SK-N-SH (cell line): ENCODE measurements at regions not wholly inside any gene's neighbourhood (a gene's known extent, or its start where the extent isn't known, plus 50 kb on each side); places are given as distances from the start of the nearest gene placed in this dataset.

Experiments
- CTCF ChIP-seq: fragments of 200-600 bp; sonication (generic); IDR thresholded peaks from 2 replicates; pipeline ENCODE4 v1.6.1; 2017; ENCODE audit warnings: antibody characterized with exemption, mild to moderate bottlenecking, moderate library complexity
- GABPA ChIP-seq: IDR thresholded peaks from 2 replicates; pipeline ENCODE4 v1.4.0; 2012; ENCODE audit warnings: low read depth, mild to moderate bottlenecking
- MAX ChIP-seq: IDR thresholded peaks from 2 replicates; pipeline ENCODE4 v1.4.0; 2012; ENCODE audit warnings: low read depth
- NRF1 ChIP-seq: IDR thresholded peaks from 2 replicates; pipeline ENCODE4 v1.6.1; 2012; ENCODE audit warnings: low read depth, mild to moderate bottlenecking, low read length
- PBX3 ChIP-seq: IDR thresholded peaks from 2 replicates; pipeline ENCODE4; 2012
- YY1 ChIP-seq: IDR thresholded peaks from 2 replicates; pipeline ENCODE4 v1.4.0; 2012; ENCODE audit warnings: low read depth, mild to moderate bottlenecking

- TF ChIP-seq NRF1 (no peak), MAX (no peak), CTCF (no peak), GABPA (no peak), PBX3 (no peak), YY1 (no peak)
Observed at GRCh38 chrX:23578079-23578478, 89.2 kb upstream of the PRDX4 start.
